ENCODE measurements at regions not wholly inside any gene's neighbourhood (a gene's known extent, or its start where the extent isn't known, plus 50 kb on each side); places are given as distances from the start of the nearest gene placed in this dataset.
A peak's percentile ranks its signal among the peaks of the same experiment; 100 is the strongest.
"Not testable (repeated sequence)": the region's sequence is repeated elsewhere in the genome, so short reads cannot be mapped to it uniquely, and the experiment has no call there.

- BruUV-seq (replicated peaks); CTCF ChIA-PET; H3F3A ChIP-seq (ENCODE audit: low read length, unreplicated experiment); H2AFZ ChIP-seq (ENCODE audit: low read length); H3K27me3 ChIP-seq (ENCODE audit: low read length); intact Hi-C loops (cut with micrococcal nuclease); H3K36me3 ChIP-seq (ENCODE audit: low read depth, low read length); H4K20me1 ChIP-seq (ENCODE audit: low read length); H3K4me2 ChIP-seq (ENCODE audit: low read length); POLR2A ChIA-PET (ENCODE audit: unreplicated experiment); H3K4me3 ChIP-seq (ENCODE audit: low read length); H3K9ac ChIP-seq (ENCODE audit: low read length); H3K9me2 ChIP-seq (replicated peaks; ENCODE audit: low read length); H3K79me2 ChIP-seq (ENCODE audit: low read length); H3K9me3 ChIP-seq (ENCODE audit: low read length): not testable (repeated sequence)
- DNase-seq = peak; percentile 72
- peak overlapping the region; percentile 50 for H3K27ac ChIP-seq (ENCODE audit: low read length)
- peaks cover 11% of the 10 kb centered on the region; the same call in 1 of the 2 replicates for H3K4me1 ChIP-seq (ENCODE audit: insufficient read depth, low read length)
- ATAC-seq = peak; percentile 24; the same call in 1 of the 2 replicates
These were observed 182.0 kb downstream of the ADRA2C start for GRCh38 chr4:3948210-3948609.

- H3K79me2 ChIP-seq (ENCODE audit: low read length); H2AFZ ChIP-seq (ENCODE audit: low read length); H3F3A ChIP-seq (ENCODE audit: low read length, unreplicated experiment); H3K9me3 ChIP-seq (ENCODE audit: low read length); H3K36me3 ChIP-seq (ENCODE audit: low read depth, low read length); intact Hi-C loops (cut with micrococcal nuclease); ATAC-seq; POLR2A ChIA-PET (ENCODE audit: unreplicated experiment); H3K9ac ChIP-seq (ENCODE audit: low read length); H4K20me1 ChIP-seq (ENCODE audit: low read length); H3K27me3 ChIP-seq (ENCODE audit: low read length); CTCF ChIA-PET; H3K27ac ChIP-seq (ENCODE audit: low read length); H3K4me3 ChIP-seq (ENCODE audit: low read length); H3K9me2 ChIP-seq (replicated peaks; ENCODE audit: low read length); H3K4me2 ChIP-seq (ENCODE audit: low read length); BruUV-seq (replicated peaks): not testable (repeated sequence)
- TF ChIP-seq, protein P1, sequence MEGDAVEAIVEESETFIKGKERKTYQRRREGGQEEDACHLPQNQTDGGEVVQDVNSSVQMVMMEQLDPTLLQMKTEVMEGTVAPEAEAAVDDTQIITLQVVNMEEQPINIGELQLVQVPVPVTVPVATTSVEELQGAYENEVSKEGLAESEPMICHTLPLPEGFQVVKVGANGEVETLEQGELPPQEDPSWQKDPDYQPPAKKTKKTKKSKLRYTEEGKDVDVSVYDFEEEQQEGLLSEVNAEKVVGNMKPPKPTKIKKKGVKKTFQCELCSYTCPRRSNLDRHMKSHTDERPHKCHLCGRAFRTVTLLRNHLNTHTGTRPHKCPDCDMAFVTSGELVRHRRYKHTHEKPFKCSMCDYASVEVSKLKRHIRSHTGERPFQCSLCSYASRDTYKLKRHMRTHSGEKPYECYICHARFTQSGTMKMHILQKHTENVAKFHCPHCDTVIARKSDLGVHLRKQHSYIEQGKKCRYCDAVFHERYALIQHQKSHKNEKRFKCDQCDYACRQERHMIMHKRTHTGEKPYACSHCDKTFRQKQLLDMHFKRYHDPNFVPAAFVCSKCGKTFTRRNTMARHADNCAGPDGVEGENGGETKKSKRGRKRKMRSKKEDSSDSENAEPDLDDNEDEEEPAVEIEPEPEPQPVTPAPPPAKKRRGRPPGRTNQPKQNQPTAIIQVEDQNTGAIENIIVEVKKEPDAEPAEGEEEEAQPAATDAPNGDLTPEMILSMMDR (conservative IDR thresholded peaks at IDR 0.05; ENCODE audit: low read depth, low read length) = peak; percentile 49
- peak; percentile 44 for DNase-seq
- H3K4me1 ChIP-seq (ENCODE audit: insufficient read depth, low read length) = peaks cover 22% of the 10 kb centered on the region
These were observed 183.7 kb downstream of the ADRA2C start for GRCh38 chr4:3949916-3950315.

DNA sequence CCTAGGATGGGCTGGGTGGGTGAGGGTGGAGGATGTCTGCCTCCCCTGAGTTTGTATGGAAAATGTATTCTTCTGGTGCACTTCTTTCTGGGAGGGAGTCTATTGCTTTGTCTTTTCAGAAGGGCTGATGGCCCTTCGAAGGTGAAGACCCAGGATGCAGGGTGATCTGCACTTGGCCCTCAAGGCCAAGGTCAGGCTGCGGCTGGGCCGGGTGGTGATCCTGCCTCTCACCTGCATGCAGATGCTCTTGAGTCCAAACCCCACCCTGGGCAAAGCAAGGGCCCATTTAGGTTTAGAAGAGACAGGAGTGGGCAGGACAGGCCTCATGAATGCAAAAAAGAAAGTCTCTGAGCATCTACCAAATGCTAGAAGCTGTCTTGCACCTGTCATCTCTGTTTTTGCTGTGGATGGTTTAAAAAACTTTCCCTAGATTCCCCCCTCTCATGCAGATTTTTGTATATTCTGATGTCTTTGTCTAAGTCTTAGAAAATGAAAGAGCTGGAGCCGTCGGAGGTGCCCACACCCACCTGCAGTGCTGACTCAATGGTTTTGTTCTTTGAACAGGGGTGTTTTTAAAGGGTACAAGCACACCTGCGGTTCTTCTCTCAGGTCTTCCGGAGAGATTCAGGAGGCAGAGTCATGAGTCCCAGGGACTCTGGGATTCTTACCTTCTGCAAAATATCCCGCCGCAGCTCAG lies 186.4 kb downstream of the ADRA2C start:
- H2AFZ ChIP-seq (ENCODE audit: low read length); H3K4me3 ChIP-seq (ENCODE audit: low read length); CTCF ChIA-PET; H3K27me3 ChIP-seq (ENCODE audit: low read length); POLR2A ChIA-PET (ENCODE audit: unreplicated experiment); DNase-seq; H3K79me2 ChIP-seq (ENCODE audit: low read length); ATAC-seq; H3K9me2 ChIP-seq (replicated peaks; ENCODE audit: low read length); H3K9me3 ChIP-seq (ENCODE audit: low read length); H3K36me3 ChIP-seq (ENCODE audit: low read depth, low read length); intact Hi-C loops (cut with micrococcal nuclease); H4K20me1 ChIP-seq (ENCODE audit: low read length); H3F3A ChIP-seq (ENCODE audit: low read length, unreplicated experiment): not testable (repeated sequence)
- Histone ChIP-seq H3K4me2 (ENCODE audit: low read length) (peak overlapping the region; percentile 71), H3K27ac (ENCODE audit: low read length) (peak overlapping the region; percentile 98), H3K4me1 (ENCODE audit: insufficient read depth, low read length) (peaks cover 22% of the 10 kb centered on the region), H3K9ac (ENCODE audit: low read length) (peak overlapping the region; percentile 63)
- BruUV-seq (replicated peaks) = TSS peak; percentile 12

GRCh38 chr4:3953140-3953489 lies 186.9 kb downstream of the ADRA2C start:
- Histone ChIP-seq H3K9ac (ENCODE audit: low read length) (peak overlapping the region; percentile 63), H3K4me1 (ENCODE audit: insufficient read depth, low read length) (peaks cover 22% of the 10 kb centered on the region), H3K4me2 (ENCODE audit: low read length) (peak overlapping the region; percentile 74), H3K27ac (ENCODE audit: low read length) (peak overlapping the region; percentile 98)
- H3K36me3 ChIP-seq (ENCODE audit: low read depth, low read length); H3K27me3 ChIP-seq (ENCODE audit: low read length); H4K20me1 ChIP-seq (ENCODE audit: low read length); H3K79me2 ChIP-seq (ENCODE audit: low read length); H3F3A ChIP-seq (ENCODE audit: low read length, unreplicated experiment); H3K9me2 ChIP-seq (replicated peaks; ENCODE audit: low read length); POLR2A ChIA-PET (ENCODE audit: unreplicated experiment); BruUV-seq (replicated peaks); CTCF ChIA-PET; H3K9me3 ChIP-seq (ENCODE audit: low read length); ATAC-seq; H3K4me3 ChIP-seq (ENCODE audit: low read length); H2AFZ ChIP-seq (ENCODE audit: low read length); intact Hi-C loops (cut with micrococcal nuclease): not testable (repeated sequence)
- DNase-seq = peak; percentile 87

DNA sequence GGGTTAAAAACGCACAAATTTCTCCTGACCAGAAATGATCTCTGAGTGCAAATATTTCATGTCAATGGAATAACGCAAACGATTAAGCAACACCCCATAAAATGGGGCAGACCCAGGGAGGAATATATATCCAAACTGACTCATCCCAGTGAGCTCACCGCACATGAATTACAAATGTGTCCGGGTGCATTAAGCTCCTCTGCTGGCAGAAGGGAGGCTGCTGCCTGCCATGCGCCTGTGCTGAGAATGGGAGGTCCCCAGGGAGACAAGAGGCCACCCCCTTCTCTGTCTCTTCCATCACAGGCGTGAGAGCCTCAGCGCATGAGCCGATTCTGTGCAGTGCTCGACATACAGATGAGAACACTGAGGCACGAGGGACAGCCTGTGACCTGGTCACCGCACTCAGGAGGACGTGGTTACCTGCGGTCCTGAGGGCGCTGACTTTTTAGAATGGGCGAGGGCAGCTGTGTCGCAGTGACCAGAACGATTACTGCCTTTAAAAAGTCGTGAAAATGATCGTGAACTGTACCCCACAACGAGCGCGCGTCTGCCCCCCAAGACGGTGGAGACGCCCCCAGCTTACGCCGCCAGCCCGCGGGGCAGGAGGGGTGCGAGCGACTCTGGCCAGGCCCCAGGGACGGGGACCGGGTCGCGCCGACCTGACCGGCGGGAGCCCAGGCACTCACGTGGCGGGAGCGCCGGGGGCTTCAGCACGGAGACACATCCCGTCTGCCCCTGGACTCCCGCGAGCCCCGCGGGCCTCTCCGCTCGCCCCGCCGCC lies 188.5 kb downstream of the ADRA2C start:
- H2AFZ ChIP-seq (ENCODE audit: low read length); H3K9me2 ChIP-seq (replicated peaks; ENCODE audit: low read length); H3K36me3 ChIP-seq (ENCODE audit: low read depth, low read length); H4K20me1 ChIP-seq (ENCODE audit: low read length); H3K9me3 ChIP-seq (ENCODE audit: low read length); H3K79me2 ChIP-seq (ENCODE audit: low read length); POLR2A ChIA-PET (ENCODE audit: unreplicated experiment); H3K27me3 ChIP-seq (ENCODE audit: low read length); ATAC-seq; H3F3A ChIP-seq (ENCODE audit: low read length, unreplicated experiment): not testable (repeated sequence)
- H3K9ac ChIP-seq (ENCODE audit: low read length) = peak overlapping the region; percentile 98
- peak overlapping the region; percentile 73 for H3K4me3 ChIP-seq (ENCODE audit: low read length)
- CTCF ChIA-PET = interaction anchor here (1.0 kb wide), 1 partner anchor 12 kb away, joined by 4 read pairs; no protein-coding TSS in a partner anchor
- H3K4me1 ChIP-seq (ENCODE audit: insufficient read depth, low read length) = peaks cover 22% of the 10 kb centered on the region
- peak overlapping the region; percentile 87 for H3K4me2 ChIP-seq (ENCODE audit: low read length)
- peak; percentile 84 for DNase-seq
- intact Hi-C loops (cut with micrococcal nuclease) = loop anchor here (5.0 kb wide), 1 partner anchor 422 kb away; the partner anchor contains the start of gene LRPAP1
- TSS peak; percentile 99 for BruUV-seq (replicated peaks)
- H3K27ac ChIP-seq (ENCODE audit: low read length) = peak overlapping the region; percentile 98

Data from PC-3 (cell line).